Panc1 (cell line): ENCODE measurements at regions not wholly inside any gene's neighbourhood (a gene's known extent, or its start where the extent isn't known, plus 50 kb on each side); places are given as distances from the start of the nearest gene placed in this dataset.

ENCODE experiments used
- CTCF ChIP-seq: fragments of 450-650 bp; IDR thresholded peaks from 2 replicates; pipeline ENCODE4 v1.5.1; 2017; ENCODE audit warnings: mild to moderate bottlenecking
- POLR2AphosphoS5 ChIP-seq: IDR thresholded peaks from 2 replicates; pipeline ENCODE4 v1.6.1; 2012; ENCODE audit warnings: mild to moderate bottlenecking, low read depth, low read length, moderate library complexity
- REST ChIP-seq, 2 experiments: IDR thresholded peaks; 2 replicates each; pipeline ENCODE4 v1.6.1; 2011 to 2012; ENCODE audit warnings: low read depth in 2 of 2, control low read depth in 1 of 2, low read length in 1 of 2, mild to moderate bottlenecking in 1 of 2, moderate library complexity in 1 of 2; ENCODE audit not compliant: insufficient read depth in 1 of 2
- SIN3A ChIP-seq: IDR thresholded peaks from 2 replicates; pipeline ENCODE4 v1.6.1; 2012; ENCODE audit warnings: low read depth, mild to moderate bottlenecking, low read length, moderate library complexity, borderline replicate concordance; ENCODE audit not compliant: insufficient read depth

DNA sequence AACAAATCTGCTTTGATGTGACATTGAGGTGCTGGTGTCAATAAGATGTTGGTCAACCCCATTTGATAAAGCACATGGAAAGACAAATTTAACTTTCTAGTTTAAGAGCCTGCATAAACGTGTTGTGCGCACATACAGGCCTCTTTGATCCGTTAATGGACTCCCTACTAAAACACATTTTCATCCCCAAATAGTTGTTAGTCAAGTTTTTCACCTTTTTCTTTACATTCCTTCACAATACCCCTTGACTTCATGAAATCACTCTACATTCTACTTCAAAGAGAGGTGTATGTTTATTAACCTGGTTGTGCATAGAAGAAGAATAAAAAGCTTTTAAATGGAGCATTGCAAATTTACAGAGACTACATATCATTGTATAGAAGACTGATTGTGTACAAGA lies 180.3 kb downstream of the HDGFL1 start:
- TF ChIP-seq CTCF (no peak), REST (IDR thresholded peaks at IDR 0.05; ENCODE audit: insufficient read depth in 1 of 2, low read depth in 2 of 2, low read length in 1 of 2) (no peak), SIN3A (no peak), POLR2AphosphoS5 (no peak)
